ENCODE measurements at regions not wholly inside any gene's neighbourhood (a gene's known extent, or its start where the extent isn't known, plus 50 kb on each side); places are given as distances from the start of the nearest gene placed in this dataset.

DNA sequence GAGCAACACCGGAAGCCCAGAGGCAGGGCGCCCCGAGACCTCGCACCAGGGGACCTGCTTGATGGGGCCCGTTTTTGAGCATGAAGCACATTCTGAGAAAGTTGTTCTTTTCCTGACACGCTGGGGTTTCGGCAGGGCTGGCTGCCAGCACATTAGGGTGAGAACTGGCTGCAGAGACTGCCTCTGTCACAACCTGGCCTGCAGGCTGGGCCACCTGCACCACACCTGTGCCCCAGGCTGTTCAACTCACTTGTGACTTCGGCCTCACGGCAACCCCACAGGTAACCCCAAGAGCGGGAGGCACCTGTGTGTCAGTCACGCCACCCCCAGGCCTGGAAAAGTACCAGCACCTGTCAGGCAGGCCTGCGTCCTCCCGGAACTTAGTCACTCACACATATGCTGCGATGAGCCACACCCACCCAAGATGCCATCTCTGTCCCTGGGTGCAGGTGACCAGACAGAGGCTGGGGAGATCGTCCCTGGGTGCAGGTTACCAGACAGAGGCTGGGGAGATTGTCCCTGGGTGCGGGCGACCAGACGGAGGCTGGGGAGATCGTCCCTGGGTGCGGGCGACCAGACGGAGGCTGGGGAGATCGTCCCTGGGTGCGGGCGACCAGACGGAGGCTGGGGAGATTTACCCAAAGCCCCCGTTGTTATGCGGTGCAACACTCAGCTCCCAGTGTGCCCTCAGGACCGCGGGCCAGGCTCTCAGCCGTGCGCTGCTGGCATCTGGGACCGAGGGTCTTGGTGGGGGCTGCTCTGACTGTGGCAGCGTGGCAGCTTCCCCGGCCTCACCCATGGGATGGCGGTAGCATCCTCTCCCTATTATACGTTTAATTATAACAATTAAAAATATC lies 82.5 kb upstream of the BHLHE23 start:
- no peak for DNase-seq (ENCODE audit: low read depth in 4 of 4, low spot score in 3 of 4)

DNA sequence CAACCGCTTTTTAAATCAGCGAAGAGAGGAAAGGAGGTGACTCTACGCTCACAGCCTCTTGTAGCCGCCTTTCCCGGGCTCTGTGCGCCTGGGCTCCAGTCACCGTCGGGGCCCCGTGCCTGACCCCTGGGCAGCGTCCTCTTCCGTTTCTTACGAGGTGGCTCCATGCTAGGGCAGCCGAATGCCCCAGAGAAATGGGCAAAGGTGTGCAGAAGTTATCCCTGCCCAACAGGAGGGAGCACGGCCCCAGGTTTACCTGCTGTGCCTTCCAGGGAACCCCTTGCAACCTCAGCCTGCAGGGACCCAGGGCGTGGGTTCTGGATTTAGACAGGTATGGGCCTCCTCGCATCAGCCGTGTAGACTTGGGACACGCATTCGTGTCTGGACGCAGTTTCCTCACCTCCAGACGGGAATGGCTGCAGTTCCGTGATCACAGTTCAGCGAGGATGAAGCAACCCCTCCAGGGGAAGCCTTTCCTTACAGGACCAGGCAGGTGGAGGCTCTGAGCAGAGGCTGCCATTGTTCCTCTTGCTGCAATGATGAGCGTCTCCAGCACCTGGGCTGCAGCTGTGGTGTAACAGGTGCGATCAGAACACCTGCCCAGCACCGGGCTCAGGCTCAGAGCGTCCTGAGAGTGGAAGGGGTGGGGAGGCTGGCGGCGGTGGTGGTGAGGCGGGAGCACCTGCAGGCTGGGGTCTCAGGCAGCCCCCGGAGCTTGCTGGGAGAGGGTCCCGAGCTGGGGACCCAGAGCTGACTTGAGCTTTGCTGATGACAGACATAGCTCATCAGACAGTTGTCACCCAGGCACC lies 81.3 kb upstream of the BHLHE23 start:
- no peak for DNase-seq (ENCODE audit: low read depth in 4 of 4, low spot score in 3 of 4)

DNA sequence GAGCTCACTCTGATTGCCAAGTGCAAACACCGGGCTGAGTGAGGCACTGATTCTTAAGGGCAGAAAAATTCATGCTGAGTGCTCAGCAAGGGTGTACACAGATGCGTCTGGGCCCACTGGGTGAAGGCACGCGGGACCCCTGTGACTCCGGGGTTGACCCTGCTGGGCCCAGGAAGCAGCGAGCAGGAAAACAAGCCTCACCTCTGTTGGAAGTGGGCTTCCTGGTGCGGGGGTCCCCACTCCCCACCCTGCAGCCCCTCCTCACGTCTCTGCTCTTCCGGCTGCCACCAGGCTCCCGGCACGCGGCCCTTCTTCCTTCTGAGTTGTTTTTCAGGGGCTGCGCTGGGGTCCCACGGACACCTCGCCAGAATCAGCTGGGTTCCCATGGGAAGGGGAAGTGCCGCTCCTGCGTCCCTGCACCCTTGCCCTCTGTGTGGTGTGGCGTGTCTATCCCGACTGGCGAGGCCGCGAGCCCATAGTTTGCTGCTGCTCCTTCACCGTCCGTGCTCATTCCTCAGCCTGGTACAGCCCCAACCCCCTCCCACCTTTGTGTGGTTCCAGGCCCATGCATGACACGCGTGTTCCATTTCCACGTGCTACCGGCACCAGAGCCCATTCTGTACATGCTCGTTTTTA lies 80.6 kb upstream of the BHLHE23 start:
- DNase-seq (ENCODE audit: low read depth in 4 of 4, low spot score in 3 of 4) = no peak

DNA sequence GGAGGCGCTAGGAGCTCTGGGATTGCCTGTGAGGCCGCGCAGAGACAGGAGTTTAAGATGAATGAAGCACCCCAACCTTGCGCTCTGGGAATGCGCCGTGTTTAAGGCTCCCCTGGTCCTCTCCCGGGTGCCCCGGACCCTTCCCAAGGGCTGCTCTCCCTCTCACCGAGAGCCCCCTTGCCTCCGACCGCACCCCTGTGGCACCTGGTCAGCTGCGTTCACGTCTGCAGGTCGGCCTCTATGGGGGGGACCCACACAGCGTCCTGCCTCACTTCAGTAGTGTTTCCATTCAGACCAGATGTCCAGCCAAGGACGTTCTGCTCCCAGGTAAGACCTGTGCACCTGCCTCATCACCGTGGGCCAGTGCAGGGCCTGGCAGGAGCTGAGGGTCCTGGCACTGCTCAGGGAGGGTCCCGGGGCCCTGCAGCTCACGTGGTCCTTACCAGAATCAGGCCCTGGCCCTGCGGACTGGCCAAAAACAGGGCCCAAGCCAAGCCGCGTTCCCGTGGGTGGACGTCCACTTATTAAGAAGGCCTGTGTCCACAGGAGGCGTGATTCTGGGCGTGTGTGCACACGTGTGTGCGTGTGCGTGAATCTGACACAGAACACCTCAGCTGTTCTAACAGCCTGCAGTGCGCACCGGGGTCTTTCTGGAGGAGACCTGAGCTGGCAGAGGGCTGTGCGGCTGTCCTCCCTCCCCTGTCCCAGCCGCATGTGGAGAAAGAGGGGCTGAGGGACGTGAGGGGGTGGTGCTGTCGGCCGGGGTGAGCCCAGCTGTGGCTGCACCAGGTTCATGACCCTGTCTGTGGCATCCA lies 79.9 kb upstream of the BHLHE23 start:
- DNase-seq (ENCODE audit: low read depth in 4 of 4, low spot score in 3 of 4) = no peak

DNA sequence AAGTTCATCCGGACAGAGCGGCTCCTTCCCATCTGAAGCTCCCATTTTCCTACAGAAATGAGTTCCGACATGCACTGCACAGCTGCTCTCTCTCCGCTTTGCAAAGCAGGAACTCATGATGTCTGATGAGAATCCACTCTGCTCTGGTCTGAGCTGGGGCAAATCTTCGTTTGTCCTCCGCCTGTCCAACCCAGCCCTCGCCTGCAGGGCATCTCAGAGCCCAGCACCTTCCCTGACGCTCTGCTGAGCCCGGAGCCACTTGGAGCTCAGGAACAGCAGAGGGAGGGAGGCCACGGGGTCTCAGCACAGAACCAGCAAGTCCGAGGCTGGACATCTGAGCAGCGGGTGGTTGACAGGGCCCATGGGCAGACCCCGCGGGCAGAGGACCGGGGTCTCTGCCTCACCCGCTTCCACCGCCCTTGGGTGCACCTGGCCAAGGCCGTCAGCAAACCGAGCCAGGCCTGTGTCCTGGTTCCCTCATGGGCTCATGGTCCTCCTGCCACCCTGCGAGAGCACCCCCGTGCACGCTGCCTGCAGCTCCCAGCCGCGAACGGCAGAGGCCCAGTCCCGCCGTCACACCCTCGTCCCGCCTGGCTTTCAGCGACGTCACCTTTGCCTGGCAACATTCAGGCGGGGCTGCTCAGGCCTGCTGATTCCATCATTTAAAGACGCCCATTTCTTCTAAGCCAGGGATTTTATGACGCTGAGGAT lies 78.5 kb upstream of the BHLHE23 start:
- no peak for DNase-seq (ENCODE audit: low read depth in 4 of 4, low spot score in 3 of 4)

DNA sequence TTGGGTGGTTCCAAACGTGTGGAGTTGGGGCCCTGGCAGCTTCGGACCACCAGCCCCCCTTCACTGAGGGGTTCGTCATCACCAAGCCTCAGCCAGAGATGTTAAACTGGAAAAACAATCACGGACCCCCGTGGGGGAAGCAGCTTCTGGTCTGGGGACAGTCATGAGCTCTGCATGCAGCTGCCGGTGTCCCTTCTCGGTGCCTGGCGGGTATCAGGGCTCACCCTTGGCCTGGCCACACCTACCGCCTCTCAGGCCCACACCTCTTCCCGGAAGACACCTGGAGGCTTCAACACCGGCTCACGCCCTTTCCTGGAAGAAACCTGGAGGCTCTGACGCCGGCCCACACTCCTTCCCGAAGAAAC lies 77.8 kb upstream of the BHLHE23 start:
- DNase-seq (ENCODE audit: low read depth in 4 of 4, low spot score in 3 of 4) = no peak

DNA sequence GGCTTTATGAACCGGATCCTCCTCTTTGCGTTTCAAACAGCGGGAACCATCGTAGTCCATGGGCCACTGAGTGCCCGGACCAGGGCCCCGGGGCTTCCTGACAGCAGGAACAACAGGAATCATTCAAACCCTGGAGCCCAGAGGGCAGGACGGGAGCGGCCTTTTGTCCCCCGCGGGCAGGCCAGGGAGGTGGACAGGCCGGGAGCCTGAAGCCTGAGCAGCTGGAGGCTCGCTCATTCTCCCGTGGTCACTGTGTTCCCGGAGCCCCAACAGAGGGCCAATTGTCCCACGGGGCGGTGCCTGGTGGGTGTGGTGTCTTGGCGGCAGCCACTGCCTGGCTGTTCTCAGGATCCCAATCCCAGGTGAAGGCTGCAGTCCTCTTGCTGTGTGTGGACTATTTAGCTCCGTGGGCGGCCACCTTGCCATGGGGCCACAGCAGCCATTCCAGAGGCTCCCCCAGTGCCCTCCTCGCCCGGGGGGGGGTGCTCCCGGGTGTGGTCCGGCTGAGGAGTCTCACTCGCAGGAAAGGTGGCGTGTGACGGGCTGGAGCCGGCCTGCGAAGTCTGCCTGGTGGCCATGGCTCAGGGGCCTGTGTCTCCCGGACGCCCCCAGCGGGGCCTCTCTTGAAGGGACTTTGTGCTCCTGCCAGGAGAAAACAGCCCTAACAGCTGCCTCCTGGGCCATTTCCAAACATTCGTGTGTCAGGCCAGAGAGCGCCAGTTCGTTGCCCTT lies 77.2 kb upstream of the BHLHE23 start:
- no peak for DNase-seq (ENCODE audit: low read depth in 4 of 4, low spot score in 3 of 4)

DNA sequence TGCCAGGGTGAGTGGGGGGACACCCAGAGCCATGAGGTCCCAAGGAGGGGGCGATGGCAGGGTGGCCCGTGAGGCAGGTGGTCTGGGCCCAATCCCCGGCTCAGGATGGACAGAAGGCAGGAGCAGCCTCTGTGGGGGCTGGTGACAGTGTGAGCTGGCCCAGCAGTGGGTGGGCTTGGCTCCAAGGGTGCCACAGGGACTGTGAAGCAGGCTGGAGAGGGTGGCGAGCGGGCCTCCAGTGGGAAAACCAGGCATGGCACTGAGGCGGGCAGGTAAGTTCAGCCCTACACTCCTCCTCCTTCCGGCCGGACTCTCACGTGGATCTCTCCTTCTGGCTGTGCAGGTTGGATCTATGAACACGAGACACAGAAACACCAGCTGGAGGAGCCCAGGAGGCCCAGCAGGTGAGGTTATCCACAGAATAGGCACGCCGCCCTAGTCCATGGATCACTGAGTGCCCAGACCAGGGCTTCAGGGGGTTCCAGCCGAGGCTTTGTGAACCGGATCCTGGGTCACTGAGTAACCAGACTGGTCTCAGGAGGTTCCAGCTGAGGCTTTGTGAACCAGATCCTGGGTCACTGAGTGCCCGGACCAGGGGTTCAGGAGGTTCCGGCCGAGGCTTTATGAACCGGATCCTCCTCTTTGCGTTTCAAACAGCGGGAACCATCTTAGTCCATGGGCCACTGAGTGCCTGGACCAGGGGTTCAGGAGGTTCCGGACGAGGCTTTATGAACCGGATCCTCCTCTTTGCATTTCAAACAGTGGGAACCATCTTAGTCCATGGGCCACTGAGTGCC lies 76.4 kb upstream of the BHLHE23 start:
- DNase-seq (ENCODE audit: low read depth in 4 of 4, low spot score in 3 of 4) = no peak

DNA sequence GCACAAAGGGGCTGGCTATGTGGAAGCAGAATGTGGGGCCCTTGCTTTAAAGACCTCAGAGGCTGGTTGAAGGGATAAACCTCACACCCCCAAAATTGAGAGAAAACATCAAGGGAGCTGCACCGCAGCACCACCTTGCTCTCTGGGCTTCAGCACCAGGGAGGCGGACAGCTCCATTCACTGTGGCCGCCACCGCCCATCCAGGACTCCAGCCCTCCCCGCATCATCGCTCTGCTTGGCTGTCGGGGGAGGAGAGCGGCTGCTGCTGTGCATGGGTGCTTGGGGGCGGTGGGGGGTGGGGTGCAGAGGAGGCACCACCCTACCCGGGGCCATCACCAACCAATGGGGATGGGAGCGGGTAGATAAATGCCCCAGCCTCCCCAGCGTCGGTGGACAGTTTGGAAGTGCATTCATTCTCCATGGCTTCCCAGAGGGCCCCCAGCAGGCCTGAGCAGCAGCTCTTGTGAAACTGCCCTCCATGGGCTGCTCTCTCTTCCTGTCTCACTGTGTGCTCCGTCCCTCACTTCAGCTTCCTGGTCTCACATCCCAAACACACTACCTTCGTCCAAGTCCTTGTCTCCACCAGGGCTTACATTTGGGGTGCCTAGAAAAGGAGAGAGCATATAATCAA lies 75.7 kb upstream of the BHLHE23 start:
- DNase-seq (ENCODE audit: low read depth in 4 of 4, low spot score in 3 of 4) = peak in 3 of 4 donors; percentile 39 to 46 (median 40)

DNA sequence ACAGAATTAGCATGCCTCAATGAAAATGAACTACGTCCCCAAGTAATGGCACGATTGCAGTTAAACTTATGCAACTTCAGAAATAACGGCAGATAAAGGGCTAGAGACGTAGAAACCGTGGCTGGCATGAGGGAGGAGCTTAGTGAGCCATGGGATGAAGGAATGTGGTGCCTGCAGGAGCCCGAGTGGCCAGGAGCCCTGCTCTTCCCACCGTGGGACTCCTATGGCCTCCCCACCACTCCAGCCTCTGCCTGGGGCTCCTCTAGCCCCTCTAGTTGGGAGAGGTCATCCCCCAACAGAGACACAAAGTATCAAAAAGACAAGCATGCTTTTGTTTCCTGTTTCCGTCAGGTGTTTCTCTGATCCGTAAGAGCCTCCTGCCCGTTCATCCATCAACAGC lies 75.1 kb upstream of the BHLHE23 start:
- no peak for DNase-seq (ENCODE audit: low read depth in 4 of 4, low spot score in 3 of 4)

DNA sequence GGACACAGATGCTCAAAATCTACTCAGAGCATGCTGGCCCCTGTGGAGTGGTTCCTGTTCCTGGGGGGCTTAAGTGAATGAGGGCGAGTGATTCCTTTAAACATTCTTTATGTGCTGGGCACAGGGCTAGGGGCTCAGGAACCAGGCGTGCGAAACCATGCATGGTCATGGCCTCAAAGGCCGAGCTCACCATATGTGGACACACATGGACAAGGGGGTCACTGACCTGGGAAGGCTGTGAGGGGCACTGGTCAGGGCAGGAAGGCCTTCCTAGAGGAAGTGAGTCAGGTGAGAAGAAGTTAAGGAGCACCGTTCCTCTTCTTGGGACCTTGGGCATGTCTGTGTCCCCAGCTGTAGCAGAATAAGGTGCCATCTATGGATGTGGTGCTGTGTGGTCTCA lies 74.6 kb upstream of the BHLHE23 start:
- no peak for DNase-seq (ENCODE audit: low read depth in 4 of 4, low spot score in 3 of 4)

DNA sequence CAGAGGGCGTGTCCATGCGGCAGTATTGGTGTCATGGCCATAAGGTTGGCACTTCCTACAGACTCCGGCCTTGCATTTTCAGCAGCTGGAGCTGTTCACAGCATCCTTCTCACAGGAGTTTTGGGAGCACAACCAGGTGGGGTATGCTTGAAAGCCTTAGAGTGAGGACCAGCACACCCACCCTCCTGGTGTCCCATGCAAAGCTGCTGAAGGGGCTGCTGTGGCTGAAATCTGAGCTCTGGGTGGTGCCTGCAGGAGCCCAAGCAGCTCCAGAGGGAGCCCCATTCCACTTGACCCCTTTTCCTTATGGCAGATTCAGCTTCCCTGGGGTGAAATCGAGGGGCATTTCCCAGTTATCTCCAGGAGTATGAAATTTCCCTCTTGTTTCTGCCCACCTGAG lies 74.0 kb upstream of the BHLHE23 start:
- DNase-seq (ENCODE audit: low read depth in 4 of 4, low spot score in 3 of 4) = no peak

DNA sequence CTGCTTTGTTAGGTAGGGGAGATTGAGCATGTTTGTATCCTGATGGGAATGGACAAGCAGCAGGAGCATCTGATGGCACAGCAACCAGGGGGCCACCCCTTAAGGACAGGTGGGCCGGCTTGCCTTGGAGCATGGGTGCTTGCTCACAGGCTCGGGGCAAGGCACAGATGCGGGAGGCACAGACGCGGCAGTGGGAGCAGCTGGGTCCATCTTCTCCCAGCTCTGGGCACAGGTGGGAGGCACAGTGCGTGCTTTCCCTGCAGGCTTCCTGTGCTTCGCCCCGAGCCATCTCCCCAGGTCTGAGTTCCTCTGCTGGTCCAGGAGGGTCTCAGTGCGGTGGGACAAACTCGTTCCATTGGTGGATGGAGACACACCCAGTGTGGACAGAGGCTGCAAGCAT lies 73.6 kb upstream of the BHLHE23 start:
- DNase-seq (ENCODE audit: low read depth in 4 of 4, low spot score in 3 of 4) = no peak

DNA sequence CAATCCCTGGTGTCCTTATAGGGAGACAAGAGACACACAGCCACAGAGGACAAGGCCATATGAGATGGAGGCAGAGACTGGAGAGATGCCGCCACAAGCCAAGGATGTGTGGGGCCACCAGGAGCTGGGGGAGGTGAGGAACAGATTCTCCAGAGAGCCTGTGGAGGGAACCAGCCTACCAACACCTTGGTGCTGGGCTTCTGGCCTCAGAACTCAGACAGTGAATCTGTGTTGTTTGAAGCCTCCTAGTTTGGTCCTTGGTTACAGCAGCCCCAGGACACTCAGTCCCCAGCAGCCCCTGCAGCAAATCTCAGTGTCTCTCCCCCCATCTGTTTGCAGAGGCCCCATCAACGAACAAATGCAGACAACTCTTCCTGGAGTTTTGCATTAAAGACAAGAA lies 73.2 kb upstream of the BHLHE23 start:
- DNase-seq (ENCODE audit: low read depth in 4 of 4, low spot score in 3 of 4) = no peak

DNA sequence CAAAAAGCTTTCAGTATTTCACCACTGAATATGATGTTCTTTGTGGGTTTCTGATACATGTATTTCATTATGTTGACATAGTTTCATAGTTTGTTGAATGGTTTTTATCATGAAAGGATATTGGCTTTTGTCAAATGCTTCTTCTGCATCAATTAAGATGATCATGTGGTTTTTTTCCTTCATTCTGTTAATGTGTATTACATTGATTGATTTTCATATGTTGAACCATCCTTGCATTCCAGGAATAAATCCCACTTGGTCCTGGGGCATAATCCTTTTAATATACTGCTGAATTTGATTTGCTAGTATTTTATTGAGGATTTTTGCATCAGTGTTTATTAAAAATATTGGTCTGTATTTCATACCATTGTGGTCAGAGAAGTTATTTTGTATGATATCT lies 70.9 kb upstream of the BHLHE23 start:
- DNase-seq (ENCODE audit: low read depth in 4 of 4, low spot score in 3 of 4) = no peak

DNA sequence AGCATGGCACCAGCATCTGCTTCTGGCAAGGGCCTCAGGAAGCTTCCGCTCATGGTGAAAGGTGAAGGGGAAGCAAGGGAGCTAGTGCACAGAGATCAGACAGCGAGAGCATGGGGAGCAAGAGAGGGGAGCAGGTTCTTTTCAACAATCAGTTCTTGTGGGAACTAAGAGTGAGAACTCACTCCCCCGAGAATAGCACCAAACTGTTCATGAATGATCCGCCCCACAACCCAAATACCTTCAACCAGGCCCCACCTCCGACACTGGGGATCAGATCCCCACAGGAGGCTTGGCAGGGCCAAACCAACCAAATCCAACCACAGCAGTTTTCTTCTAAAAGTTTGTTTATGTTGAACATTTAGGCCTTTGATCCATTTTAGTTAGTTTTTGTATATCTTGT lies 69.7 kb upstream of the BHLHE23 start:
- no peak for DNase-seq (ENCODE audit: low read depth in 4 of 4, low spot score in 3 of 4)

DNA sequence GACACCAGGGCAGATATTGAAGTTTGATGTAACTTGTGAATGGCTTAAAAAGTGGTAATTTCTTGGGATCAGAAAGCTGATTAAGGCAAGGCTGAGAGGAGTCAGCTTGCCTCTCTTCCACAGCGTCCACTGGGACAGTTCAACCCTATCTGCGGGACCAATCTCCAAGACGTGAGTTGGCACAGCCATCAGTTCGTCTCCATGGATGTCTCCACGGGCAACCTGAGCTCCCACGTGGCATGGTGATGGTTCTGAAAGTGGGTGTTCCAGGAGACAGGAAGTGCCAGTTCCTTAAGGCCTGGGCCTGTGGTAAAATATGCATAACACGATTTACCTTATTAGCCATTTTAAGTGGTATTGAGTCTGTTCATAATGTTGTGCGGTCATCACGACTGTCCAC lies 67.9 kb upstream of the BHLHE23 start:
- no peak for DNase-seq (ENCODE audit: low read depth in 4 of 4, low spot score in 3 of 4)

DNA sequence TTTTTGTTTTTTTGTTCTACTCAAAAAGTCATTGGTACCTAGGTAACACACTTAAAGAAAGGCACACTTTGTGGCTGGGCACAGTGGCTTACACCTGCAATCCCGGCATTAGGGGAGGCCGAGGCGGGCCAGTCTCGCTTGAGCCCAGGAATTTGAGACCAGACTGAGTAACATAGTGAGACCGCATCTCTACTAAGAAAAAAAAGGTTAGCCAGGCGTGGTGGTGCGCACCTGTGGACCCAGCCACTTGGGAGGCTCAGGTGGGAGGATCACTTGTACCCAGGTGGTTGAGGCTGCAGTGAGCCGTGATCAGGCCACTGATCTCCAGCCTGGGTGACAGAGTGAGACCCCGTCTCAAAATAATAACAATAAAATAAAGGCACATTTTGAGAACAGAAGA lies 67.4 kb upstream of the BHLHE23 start:
- no peak for DNase-seq (ENCODE audit: low read depth in 4 of 4, low spot score in 3 of 4)
